GM08714 (cell line): ENCODE measurements at regions not wholly inside any gene's neighbourhood (a gene's known extent, or its start where the extent isn't known, plus 50 kb on each side); places are given as distances from the start of the nearest gene placed in this dataset.
"Not testable (repeated sequence)": the region's sequence is repeated elsewhere in the genome, so short reads cannot be mapped to it uniquely, and the experiment has no call there.

ENCODE experiments used
- H3K4me3 ChIP-seq: fragments of 200-500 bp; sonication (Bioruptor generic); 2 replicates; pipeline ENCODE4 v1.5.1; 2014; ENCODE audit warnings: mild to moderate bottlenecking, low read length, inconsistent platforms
- ZNF274 ChIP-seq: IDR thresholded peaks from 2 replicates; pipeline ENCODE4 v1.6.1; 2012; ENCODE audit warnings: mild to moderate bottlenecking, low read depth, low read length

DNA sequence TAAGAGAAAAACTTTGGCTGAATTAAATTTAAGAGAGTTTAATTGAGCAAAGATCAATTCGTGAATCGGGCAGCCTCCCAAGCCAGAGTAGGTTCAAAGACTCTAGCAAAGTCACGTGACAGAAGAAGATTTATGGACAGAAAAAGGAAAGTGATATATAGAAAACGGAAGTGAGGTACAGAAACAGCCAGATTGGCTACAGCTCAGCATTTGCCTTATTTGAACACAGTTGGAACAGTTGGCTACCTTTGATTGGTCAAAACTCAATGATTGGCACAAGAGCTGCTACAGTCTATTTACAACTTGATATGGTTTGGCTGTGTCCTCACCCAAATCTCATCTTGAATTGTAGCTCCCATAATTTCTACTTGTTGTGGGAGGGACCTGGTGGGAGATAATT is 102.6 kb downstream of the PLG start:
- no peak for TF ChIP-seq ZNF274
- no peak overlapping the region for H3K4me3 ChIP-seq

DNA sequence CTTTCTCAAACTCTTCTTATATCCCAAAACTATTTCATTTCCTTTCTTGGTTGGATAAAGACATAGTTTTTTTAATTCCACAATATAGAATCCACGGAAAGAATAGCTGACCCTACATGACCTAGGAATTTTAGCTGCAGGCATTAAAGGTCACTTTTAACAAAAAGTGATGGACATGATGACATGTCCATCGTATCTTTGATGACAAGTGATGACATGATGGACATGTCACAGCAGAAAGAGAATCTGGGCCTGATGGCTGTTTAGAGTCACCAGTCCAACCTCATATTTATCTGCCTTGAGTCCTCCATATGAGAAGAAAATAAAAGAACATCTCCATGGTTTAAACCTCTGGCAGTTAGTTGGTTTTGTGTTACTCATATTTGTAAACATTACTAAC is 106.2 kb downstream of the PLG start:
- TF ChIP-seq ZNF274: no peak

DNA sequence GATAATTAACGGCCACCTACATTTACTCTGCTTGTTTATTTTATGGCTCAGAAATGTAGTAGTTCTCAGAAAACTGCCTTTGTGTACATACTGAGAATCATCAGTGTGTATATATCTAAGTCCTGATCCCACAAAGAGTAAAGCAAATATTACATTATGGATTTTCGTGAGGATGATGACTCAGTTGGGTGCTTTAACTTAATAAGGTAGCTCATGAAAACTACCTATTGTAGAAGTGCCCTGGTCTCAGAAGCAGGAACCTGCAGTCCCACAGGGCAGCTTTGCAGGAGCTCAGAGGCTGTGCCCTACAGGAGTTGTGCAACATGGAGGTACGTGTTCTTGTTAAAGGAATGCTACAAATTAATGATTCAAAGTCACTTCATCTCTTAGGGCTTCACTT is 108.2 kb downstream of the PLG start:
- no peak overlapping the region for H3K4me3 ChIP-seq

More for the DNA sequence above, 106.2 kb downstream of the PLG start:
- no peak overlapping the region for H3K4me3 ChIP-seq

DNA sequence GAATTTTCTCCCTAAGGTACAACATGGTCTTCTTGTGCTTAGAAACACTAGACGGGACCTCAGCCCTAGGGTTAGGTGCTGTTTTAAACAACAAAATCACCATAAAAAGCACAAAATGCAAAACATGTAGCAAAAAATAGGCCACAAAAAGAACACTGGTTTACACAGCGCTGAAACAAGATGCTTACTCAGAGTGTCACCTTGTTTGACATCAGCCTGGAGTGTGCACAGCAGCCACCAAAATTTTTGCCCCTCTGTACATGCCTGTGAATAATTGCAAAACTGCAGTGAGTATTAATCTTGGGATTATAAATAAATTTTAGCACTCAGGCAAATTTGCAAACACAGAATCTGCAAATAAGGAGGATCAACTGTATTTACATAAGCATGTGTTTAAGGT is 110.1 kb downstream of the PLG start:
- no peak for TF ChIP-seq ZNF274

More for the DNA sequence above, 108.2 kb downstream of the PLG start:
- TF ChIP-seq ZNF274: no peak

DNA sequence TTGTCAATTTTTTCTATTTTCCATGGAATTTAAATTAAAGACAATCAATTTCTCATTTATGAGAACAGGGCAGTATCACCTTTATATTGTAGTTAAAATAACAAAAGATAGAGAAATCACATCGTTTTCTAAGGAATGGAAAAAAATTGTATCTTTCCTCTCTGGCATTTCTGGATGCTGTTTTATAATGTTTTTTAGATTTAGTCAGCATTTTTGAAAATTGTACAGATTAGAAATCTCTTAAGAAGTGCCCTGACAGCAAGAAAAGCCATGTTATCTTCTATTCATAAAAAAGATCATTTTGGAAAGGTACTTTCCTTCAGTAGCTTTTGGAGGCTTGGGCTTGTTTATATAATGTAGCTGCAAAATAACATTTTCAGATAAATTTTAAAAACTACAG is 116.9 kb downstream of the PLG start:
- H3K4me3 ChIP-seq: no peak overlapping the region
- TF ChIP-seq ZNF274: no peak

More for the DNA sequence above, 110.1 kb downstream of the PLG start:
- no peak overlapping the region for H3K4me3 ChIP-seq

DNA sequence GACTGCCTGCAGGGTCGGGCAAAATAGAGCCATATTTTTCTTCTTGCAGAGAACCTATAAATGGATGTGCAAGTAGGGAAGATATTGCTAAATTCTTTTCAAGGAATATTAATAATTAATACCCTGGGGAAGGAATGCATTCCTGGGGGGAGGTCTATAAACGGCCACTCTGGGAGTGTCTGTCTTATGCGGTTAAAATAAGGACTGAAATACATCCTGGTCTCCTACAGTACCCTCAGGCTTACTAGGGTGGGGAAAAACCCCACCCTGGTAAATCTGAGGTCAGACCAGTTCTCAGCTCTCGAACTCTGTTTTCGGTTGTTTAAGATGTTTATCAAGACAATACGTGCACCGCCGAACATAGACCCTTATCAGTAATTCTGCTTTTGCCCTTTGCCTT is 118.6 kb downstream of the PLG start:
- H3K4me3 ChIP-seq: not testable (repeated sequence)

DNA sequence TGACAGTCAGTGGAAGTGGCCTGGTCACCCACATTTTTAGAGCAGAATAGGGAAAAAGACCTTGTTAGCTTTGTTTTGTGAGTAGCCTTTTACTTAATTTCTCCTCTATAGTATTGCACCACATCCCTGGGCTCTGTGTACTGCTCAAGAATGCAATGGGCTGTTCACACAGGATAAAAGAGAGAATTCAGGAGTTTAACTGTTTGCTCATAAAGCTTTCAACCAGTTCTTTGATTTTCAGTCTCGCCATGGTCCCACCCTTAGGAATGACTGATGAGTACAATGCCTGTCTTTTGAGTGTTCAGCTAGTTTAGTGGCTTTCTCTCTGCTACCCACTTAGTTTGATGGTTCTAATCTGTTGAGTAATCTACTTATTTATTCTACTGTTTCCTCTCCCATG is 129.7 kb downstream of the PLG start:
- no peak overlapping the region for H3K4me3 ChIP-seq
- no peak for TF ChIP-seq ZNF274

DNA sequence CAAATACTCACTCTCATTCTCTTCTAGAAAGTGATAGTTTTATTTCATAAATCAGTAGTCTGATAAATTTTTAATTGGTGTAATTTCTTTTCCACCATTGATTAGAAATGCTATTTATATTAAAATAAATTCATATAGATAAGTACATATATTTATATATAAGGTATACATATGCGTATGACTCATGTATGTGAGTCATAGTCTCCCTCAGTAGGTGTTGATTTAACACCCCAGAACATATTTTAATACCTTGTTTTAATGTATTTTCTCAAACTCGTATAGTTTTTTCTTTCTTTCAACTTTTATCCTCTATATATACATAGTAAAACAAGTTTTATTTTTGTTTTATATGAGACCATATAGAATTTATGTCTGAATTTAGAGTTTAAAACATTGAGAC is 130.4 kb downstream of the PLG start:
- TF ChIP-seq ZNF274: no peak

DNA sequence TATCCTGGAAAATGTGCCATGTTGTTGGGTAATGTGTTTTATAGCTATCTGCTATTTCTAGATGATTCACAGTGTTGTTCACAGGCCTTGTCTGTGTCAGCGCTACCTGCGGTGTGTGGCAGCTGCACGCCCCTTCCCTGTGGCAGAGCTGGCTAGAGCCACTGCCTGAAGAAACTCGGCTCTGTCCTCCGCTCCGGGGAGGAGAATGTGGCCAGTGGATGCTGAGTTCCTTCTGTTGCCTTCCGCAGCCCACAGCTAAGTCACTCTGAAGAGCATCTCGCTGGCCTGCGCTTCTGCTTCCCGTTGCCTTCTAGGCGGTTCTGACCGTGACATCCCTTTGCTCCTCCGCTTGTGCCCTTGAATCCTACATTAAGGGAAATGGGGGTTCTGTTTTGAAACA is 135.1 kb downstream of the PLG start:
- no peak for TF ChIP-seq ZNF274
- no peak overlapping the region for H3K4me3 ChIP-seq

More for the DNA sequence above, 130.4 kb downstream of the PLG start:
- H3K4me3 ChIP-seq: no peak overlapping the region

DNA sequence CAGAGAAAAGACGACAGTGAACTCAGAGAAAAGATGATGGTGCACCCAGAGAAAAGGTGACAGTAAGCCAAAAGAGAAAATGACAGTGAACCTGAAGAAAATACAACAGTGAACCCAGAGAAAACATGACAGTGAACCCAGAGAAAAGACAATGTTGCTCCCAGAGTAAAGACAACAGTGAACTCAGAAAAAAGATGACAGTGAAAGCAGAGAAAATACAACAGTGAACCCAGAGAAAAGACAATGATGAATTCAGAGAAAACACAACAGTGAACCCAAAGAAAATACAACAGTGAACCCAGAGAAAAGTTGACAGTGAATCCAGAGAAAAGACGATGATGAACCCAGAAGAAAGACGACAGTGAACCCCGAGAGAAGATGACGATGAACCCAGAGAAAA is 140.5 kb upstream of the MAP3K4 start:
- H3K4me3 ChIP-seq: no peak overlapping the region
- no peak for TF ChIP-seq ZNF274

DNA sequence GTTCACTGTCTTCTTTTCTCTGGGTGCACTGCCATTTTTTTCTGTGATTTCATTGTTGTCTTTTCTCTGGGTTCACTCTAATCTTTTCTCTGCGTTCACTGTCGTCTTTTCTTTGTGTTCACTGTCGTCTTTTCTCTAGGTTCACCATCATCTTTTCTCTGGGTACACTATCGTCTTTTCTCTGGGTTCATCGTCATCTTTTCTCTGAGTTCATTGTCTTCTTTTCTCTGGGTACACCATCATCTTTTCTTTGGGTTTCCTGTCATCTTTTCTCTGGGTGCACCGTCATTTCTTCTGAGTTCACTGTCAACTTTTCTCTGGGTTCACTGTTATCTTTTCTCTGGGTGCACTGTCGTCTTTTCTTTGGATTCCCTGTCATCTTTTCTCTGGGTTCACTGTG is 137.6 kb upstream of the MAP3K4 start:
- TF ChIP-seq ZNF274: no peak
- no peak overlapping the region for H3K4me3 ChIP-seq

DNA sequence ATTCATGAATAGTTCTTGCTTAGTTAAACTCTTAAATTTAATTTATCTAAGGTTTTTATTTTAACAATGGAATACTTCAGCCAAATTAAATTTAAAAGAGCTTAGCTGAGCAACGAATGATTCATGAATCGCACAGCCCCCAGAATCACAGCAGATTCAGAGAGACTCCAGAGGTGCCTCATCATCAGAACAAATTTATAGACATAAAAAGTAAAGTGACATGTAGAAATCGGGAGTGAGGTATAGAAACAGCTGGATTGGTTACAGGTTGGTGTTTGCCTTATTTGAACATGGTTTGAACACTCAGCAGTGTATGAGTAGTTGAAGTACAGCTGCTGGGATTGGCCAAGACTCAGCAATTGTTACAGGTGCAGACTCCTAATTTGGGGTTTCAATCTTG is 132.7 kb upstream of the MAP3K4 start:
- no peak overlapping the region for H3K4me3 ChIP-seq
- no peak for TF ChIP-seq ZNF274

DNA sequence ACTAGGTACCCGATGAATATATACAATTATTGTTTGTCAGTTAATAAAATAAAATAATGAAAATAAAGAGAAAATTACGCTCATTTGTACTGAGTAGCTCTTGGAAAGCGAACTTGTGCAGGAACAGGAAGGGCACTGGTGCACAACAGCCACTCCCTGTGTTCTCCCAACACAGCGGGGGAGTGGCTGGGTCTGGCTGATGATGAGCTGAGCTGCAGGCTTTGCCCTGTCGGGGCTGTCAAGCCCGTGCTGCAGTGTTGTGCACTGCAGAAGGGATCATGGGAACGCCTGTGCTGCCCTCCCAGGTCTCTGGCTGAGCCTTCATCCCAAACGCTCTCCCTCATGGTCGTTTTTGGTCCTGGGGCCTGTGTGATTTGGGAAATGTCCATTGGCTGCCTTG is 131.7 kb upstream of the MAP3K4 start:
- no peak overlapping the region for H3K4me3 ChIP-seq
- TF ChIP-seq ZNF274: no peak

DNA sequence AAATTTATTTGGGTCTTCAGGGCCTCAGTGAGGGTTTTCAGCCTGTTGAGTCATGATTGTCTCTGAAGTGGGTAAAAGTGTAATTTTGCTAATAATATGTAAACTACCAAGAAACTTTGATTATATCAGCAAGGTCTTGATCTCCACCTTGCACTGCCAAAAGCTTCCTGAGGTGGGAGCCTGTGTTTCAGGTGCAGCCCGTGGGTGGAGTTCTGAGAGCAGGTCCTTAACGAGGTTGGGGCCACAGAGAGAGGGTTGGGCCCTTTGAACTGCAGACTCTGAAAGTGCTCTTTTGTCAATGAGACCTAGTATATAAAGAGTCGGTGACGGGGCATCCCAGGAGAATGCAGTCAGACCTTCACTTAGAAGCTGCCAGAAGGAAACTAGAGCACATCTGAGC is 129.7 kb upstream of the MAP3K4 start:
- no peak for TF ChIP-seq ZNF274
- no peak overlapping the region for H3K4me3 ChIP-seq

DNA sequence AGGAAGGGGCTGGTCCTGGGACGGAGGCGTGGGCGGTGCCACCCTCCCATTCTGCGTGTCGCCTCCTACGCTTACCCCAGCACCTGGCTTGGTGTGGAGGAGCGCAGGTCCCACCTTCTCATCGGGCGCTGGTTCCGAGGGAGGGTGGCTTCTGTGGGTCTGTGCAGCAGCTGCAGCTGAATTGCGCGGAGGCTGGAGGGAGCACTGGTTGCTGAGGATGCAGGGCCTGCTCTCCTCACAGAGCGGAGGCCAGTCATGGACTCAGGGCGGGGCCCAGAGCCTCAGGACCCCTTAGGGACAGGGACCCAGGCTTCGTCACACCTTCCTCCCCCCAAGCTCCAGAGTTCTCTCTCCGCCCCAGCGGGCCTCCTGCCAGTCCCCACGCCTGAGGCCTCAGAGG is 127.8 kb upstream of the MAP3K4 start:
- no peak for TF ChIP-seq ZNF274

DNA sequence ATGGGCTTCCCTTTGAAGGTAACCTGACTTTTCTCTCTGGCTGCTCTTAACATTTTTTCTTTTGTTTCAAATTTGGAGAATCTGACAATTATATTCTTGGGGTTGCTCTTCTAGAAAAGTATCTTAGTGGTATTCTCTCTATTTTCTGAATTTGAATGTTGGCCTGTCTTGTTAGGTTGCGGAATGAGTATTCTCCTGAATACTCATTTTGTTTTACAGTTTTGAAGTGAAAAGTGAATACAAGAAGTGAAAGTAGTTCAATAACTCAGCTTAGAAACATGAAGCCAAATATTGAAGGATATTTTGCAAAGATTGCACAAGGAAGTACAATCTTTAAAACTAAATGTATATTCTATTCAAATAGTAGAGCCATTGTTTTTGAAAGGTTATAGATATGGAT is 120.2 kb upstream of the MAP3K4 start:
- no peak for TF ChIP-seq ZNF274
- no peak overlapping the region for H3K4me3 ChIP-seq

More for the DNA sequence above, 127.8 kb upstream of the MAP3K4 start:
- no peak overlapping the region for H3K4me3 ChIP-seq
